CD4-positive, alpha-beta T cell treated with Interleukin-6 at 100 ng/mL for 8 hours (primary cell): ENCODE measurements at regions not wholly inside any gene's neighbourhood (a gene's known extent, or its start where the extent isn't known, plus 50 kb on each side); places are given as distances from the start of the nearest gene placed in this dataset.
"Not testable (repeated sequence)": the region's sequence is repeated elsewhere in the genome, so short reads cannot be mapped to it uniquely, and the experiment has no call there.

Experiments used
- DNase-seq: peaks from one replicate; pipeline ENCODE4 v3.0.0-alpha.2; 2020; ENCODE audit warnings: mixed read lengths, low spot score

- no peak for DNase-seq
These were observed 162.5 kb upstream of the OLIG3 start for GRCh38 chr6:137656735-137657134.

GRCh38 chr6:137657351-137657911 lies 163.2 kb upstream of the OLIG3 start:
- no peak for DNase-seq

DNA sequence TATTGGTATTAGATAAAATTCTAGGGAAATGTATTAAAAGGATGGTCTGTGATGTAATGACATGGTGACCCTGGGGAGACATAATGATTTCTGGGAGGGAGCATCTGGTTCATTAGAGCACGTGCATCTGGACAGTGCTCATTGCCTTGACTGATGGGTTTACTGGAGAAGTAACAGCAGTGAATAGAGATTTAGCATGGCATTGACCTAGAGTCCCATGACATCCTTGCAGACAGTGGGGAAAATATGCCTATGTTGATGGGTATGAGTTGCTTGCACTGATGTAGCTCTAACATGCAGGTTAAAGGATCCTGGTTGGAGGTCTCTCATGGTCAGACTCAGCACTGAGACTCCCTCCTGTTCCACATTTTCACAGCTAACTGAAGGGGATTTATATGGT lies 164.1 kb upstream of the OLIG3 start:
- DNase-seq = no peak

DNA sequence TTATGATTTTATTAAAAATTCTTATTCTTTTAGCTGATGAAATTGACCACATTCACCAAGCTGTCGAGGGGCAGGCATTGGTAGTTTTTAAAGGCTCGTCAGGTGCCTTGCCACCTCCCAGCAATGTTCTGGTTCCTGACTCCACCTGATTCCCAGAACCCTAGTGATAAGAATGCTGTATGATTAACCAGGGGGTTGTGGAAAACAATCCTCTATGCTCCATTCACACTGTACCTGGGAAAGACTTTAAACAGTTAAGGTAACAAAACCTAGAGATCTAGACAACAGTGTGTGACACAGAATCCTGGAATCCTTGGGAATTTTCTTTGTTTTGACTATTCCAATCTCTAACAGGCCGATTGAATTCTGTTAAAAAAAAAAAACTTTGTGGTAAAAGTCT lies 165.7 kb upstream of the OLIG3 start:
- no peak for DNase-seq

GRCh38 chr6:137660296-137660731 lies 166.1 kb upstream of the OLIG3 start:
- no peak for DNase-seq

GRCh38 chr6:137661601-137662000 lies 167.4 kb upstream of the OLIG3 start:
- DNase-seq = peak; percentile 16

DNA sequence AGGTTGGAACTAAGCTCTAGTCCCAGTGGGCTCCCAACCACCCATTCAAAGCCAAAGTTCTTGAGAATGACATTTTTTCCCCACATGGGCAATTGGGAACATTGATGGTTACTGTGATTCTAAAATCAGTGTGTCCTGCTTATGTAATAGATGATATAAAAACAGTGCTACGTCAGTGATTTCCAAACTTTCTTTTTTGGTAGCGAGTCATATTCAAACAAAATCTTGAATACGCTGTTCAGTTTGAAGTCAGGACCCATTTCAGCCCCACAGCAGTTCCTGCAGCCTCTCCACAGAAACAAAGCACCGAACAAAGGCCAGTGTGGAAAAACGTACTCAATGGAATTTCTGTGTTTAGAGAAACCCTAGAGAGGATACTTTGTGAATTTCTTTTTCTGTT lies 170.0 kb upstream of the OLIG3 start:
- DNase-seq = no peak

DNA sequence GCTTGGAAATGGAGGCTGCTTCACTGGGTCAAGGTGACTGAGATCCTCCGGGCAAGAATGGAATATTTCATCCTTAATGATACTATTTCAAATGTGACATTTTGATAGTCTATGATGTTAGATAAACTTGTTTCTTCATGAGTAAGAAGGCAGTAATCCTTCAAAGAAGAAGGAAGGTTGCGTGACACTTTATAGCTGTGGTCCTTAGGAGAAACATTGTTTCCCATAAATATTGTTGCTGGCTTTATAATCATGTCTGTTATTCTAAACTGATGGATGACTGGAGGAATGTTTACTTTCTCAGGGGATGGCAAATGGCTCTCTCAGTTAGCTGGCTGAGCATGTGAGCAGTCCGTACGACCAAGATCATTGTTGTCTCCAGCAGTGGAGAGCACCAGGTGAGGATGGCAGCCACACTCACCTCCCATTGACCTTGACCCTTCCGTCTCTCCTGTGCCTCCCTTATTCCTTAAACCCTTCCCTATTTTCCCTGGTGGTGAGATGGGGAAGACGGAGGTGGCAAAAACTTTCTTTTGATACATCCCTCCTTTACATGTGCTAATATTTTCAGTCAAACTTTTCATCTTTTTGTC lies 171.2 kb upstream of the OLIG3 start:
- no peak for DNase-seq

DNA sequence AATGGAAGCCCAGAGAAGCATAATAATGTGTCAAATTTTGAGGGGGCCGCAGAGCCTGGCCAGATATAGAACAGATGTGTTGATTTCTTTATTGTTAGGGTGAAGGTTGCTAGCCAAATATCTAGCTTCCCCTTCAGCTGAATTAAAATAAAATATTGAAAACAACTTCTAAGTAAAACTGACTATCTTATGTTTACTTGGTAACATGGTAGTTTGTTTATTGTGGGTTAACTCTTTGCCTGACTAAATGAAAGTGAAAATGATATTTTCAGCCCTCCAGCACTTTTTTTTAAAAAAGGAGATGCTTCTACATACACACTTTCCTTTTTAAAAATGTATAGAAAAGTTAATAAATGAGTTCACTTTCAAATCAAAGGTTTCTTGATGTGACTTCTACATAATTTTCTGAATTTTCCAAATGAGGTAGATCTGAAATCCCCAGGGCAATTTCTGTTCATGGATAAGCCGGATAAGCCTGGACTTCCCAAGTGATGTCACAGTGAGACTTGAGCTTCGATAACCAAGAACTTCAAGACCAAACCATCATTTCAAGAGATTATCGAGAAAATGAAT lies 172.1 kb upstream of the OLIG3 start:
- DNase-seq = no peak

GRCh38 chr6:137673603-137674002 lies 179.4 kb upstream of the OLIG3 start:
- DNase-seq = no peak

GRCh38 chr6:137676888-137677287 lies 182.7 kb upstream of the OLIG3 start:
- DNase-seq = no peak

- no peak for DNase-seq
These were observed 183.5 kb upstream of the OLIG3 start for GRCh38 chr6:137677709-137678108.

GRCh38 chr6:137678451-137678850 lies 184.3 kb upstream of the OLIG3 start:
- no peak for DNase-seq

DNA sequence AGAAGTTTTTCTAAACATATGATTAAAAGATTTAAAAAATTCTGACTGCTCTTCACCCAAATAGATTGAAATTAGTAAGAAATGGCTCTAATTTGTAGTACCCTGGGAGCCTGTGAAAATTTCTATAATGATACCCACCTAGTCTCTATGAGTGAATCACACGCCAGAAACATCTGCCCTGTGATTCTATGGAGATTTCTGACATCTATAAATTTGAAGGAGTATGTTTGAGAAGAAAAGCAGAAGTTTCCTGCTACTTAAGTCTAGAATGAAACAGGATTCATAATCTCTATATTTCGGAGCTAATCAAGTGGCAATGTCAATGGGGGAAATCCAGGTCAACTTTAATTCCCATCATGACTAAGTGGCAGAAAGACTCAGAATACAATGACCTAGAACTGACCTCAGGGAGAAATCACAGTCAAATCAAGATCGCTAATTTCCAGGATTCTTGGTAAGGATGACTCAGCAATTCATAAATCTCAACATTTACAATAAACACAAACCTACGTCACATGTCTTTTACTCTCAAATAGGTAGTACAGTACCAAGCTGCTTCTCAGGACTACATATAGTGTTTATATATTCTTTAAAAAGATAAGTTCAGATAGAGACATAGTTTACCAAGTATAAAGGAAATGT lies 186.2 kb upstream of the TNFAIP3 start:
- no peak for DNase-seq

GRCh38 chr6:137681445-137682009 lies 185.5 kb upstream of the TNFAIP3 start:
- DNase-seq = no peak

DNA sequence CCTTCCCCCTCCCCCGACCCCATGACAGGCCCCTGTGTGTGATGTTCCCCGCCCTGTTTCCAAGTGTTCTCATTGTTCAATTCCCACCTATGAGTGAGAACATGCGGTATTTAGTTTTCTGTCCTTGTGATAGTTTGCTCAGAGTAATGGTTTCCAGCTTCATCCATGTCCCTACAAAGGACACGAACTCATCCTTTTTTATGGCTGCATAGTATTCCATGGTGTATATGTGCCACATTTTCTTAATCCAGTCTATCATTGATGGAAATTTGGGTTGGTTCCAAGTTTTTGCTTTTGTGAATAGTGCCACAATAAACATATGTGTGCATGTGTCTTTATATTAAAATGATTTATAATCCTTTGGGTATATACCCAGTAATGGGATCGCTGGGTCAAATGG lies 184.4 kb upstream of the TNFAIP3 start:
- DNase-seq = not testable (repeated sequence)

DNA sequence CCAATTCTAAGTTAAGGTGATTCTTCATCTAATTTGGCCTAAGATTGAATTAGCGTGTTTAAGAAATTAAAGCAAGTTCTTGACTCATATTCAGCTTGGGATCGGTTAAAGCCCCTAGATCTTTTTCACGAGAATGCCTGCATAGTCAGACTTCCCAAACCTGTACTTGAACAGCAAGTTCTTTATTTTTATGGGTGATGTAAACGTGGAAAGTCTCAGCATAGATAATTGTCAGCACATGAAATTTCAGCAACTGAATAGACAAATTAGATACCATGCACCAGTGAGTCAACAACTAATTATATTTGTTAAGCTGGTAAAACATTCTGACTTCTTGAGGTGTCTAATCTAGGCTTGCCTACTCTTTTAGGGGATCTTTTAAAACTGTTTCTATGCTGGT lies 183.1 kb upstream of the TNFAIP3 start:
- no peak for DNase-seq

GRCh38 chr6:137685798-137686375 lies 181.2 kb upstream of the TNFAIP3 start:
- no peak for DNase-seq

DNA sequence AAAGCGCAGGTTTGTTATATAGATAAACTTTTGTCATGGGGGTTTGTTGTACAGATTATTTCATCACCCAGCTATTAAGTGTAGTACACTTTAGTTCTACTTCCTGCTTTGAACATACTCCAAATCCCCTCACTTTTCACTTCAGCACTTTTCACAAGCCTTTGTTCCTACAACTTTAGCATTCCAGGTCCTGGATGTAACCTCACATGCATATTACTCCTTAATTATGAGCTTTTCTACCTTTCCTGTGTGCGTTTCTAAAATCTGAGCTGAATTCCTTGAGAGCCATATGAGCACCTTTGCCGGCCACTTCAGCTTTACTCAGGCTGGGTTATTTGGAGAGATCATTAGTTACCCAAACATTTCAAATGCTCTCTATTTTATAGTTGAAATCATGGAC lies 179.2 kb upstream of the TNFAIP3 start:
- DNase-seq = no peak

GRCh38 chr6:137688230-137688971 lies 178.7 kb upstream of the TNFAIP3 start:
- no peak for DNase-seq

DNA sequence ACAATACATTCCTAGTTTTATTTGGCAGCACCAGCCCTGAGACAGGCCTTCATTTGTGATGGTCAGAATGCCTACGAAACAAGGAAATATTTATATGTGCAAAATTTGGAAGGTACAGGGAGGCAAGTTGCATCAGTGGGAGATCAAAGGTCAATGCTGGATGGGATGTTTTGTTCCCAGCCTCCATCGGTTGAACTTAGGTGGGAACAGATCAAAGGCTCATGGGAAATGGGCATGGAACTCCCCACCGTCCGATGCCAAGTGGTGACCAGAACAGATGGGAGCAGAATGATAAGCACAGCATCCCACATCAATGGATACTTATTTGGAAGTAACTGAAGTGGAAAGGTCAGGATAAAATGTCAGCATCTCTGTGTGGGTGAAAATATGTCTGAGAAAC lies 177.7 kb upstream of the TNFAIP3 start:
- DNase-seq = no peak

DNA sequence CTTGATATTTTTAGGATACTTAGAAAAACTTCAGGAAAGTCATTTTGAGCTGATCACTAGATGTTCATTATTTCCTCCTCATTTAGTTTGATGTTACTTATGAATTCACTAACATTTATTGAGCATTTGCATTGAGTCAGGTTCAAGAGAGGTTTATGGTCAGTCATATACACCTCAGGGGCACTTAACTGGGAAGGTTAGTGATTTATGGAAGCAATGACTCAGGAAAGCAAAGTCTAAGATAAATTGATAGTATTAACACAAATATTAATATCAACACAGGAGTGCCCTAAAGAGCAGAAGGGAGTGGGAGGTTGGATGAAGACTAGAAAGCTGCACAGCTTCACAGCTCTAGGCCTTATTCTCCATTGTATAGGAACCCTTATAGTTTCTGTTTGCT lies 177.0 kb upstream of the TNFAIP3 start:
- DNase-seq = no peak
